Right atrium auricular region (tissue), 2 donors: ENCODE measurements at regions not wholly inside any gene's neighbourhood (a gene's known extent, or its start where the extent isn't known, plus 50 kb on each side); places are given as distances from the start of the nearest gene placed in this dataset.

Experiments used
- DNase-seq: peaks from one replicate; pipeline ENCODE4 v3.0.0-alpha.2; 2019; ENCODE audit warnings: low spot score
- H3K27ac ChIP-seq, 2 donors: fragments of 200-600 bp; sonication (generic); 1 replicate in 1 of 2; 2 replicates in 1 of 2; pipeline ENCODE4 v1.5.1; 2016 to 2019
- H3K27me3 ChIP-seq, 2 donors: fragments of 200-600 bp; sonication (generic); one replicate each; pipeline versions ENCODE4 v1.5.1 to v1.6.0; 2017 to 2019
- H3K36me3 ChIP-seq: fragments of 200-600 bp; sonication (generic); one replicate; pipeline ENCODE4 v1.5.1; 2016
- H3K4me1 ChIP-seq, 2 donors: fragments of 200-600 bp; sonication (generic); one replicate each; pipeline versions ENCODE4 v1.5.1 to v1.6.0; 2017 to 2019
- H3K4me3 ChIP-seq, 2 donors: fragments of 200-600 bp; sonication (generic); 1 replicate in 1 of 2; 2 replicates in 1 of 2; pipeline ENCODE4 v1.5.1; 2017 to 2019; ENCODE audit warnings: mild to moderate bottlenecking in 1 of 2, moderate library complexity in 1 of 2
- H3K9me3 ChIP-seq, 2 donors: fragments of 200-600 bp; sonication (generic); one replicate each; pipeline ENCODE4 v1.5.1; 2019
- CTCF ChIP-seq, 2 donors: fragments of 200-600 bp; sonication (generic); IDR thresholded peaks; one replicate each; pipeline ENCODE4 v1.5.1; 2019; ENCODE audit warnings: antibody characterized with exemption in 2 of 2

- H3K4me1 ChIP-seq = no peaks in the 10 kb centered on the region
- no peak for DNase-seq
- H3K4me3 ChIP-seq = no peak overlapping the region
- no peaks in the 10 kb centered on the region for H3K27me3 ChIP-seq
- no peaks in the 10 kb centered on the region for H3K9me3 ChIP-seq
- TF ChIP-seq CTCF (IDR thresholded peaks at IDR 0.05) = no peak
- no peaks in the 10 kb centered on the region for H3K36me3 ChIP-seq
- no peak overlapping the region for H3K27ac ChIP-seq
These were observed 1970.2 kb upstream of the FLRT2 start for GRCh38 chr14:83559721-83560120.

GRCh38 chr14:83561261-83561660 is 1968.7 kb upstream of the FLRT2 start:
- TF ChIP-seq CTCF (IDR thresholded peaks at IDR 0.05) = no peak
- Histone ChIP-seq H3K27ac (no peak overlapping the region), H3K27me3 (no peaks in the 10 kb centered on the region), H3K4me1 (no peaks in the 10 kb centered on the region), H3K9me3 (no peaks in the 10 kb centered on the region), H3K36me3 (no peaks in the 10 kb centered on the region), H3K4me3 (no peak overlapping the region)
- no peak for DNase-seq

- DNase-seq = no peak
- no peak for TF ChIP-seq CTCF (IDR thresholded peaks at IDR 0.05)
- H3K4me1 ChIP-seq = no peaks in the 10 kb centered on the region
- H3K9me3 ChIP-seq = no peaks in the 10 kb centered on the region
- no peaks in the 10 kb centered on the region for H3K27me3 ChIP-seq
- no peaks in the 10 kb centered on the region for H3K36me3 ChIP-seq
- H3K4me3 ChIP-seq = no peak overlapping the region
- no peak overlapping the region for H3K27ac ChIP-seq
These were observed 1963.4 kb upstream of the FLRT2 start for GRCh38 chr14:83566567-83566966.

- no peak for TF ChIP-seq CTCF (IDR thresholded peaks at IDR 0.05)
- H3K4me1 ChIP-seq = no peaks in the 10 kb centered on the region
- H3K36me3 ChIP-seq = no peaks in the 10 kb centered on the region
- no peak overlapping the region for H3K27ac ChIP-seq
- DNase-seq = no peak
- no peaks in the 10 kb centered on the region for H3K27me3 ChIP-seq
- no peak overlapping the region for H3K4me3 ChIP-seq
- H3K9me3 ChIP-seq = no peaks in the 10 kb centered on the region
These were observed 1961.8 kb upstream of the FLRT2 start for GRCh38 chr14:83568141-83568540.

GRCh38 chr14:83575301-83575700 is 1954.6 kb upstream of the FLRT2 start:
- Histone ChIP-seq H3K27me3 (no peaks in the 10 kb centered on the region), H3K4me3 (no peak overlapping the region), H3K9me3 (no peaks in the 10 kb centered on the region), H3K36me3 (no peaks in the 10 kb centered on the region), H3K4me1 (no peaks in the 10 kb centered on the region), H3K27ac (no peak overlapping the region)
- no peak for DNase-seq
- TF ChIP-seq CTCF (IDR thresholded peaks at IDR 0.05) = no peak

- Histone ChIP-seq H3K4me3 (no peak overlapping the region), H3K36me3 (no peaks in the 10 kb centered on the region), H3K9me3 (no peaks in the 10 kb centered on the region), H3K27me3 (no peaks in the 10 kb centered on the region), H3K27ac (no peak overlapping the region), H3K4me1 (no peaks in the 10 kb centered on the region)
- DNase-seq = no peak
- TF ChIP-seq CTCF (IDR thresholded peaks at IDR 0.05) = no peak
These were observed 1946.7 kb upstream of the FLRT2 start for GRCh38 chr14:83583201-83583600.
